Esophagus squamous epithelium (tissue), 5 donors: ENCODE measurements at regions not wholly inside any gene's neighbourhood (a gene's known extent, or its start where the extent isn't known, plus 50 kb on each side); places are given as distances from the start of the nearest gene placed in this dataset.
A peak's percentile ranks its signal among the peaks of the same experiment; 100 is the strongest.

Source experiments
- DNase-seq: peaks from one replicate; lab custom pipeline; 2025; lab: John Stamatoyannopoulos, UW
- H3K27ac ChIP-seq, 4 donors: fragments of 200-600 bp; sonication (generic); one replicate each; pipeline ENCODE4 v1.5.1; 2016 to 2019; ENCODE audit warnings: mild to moderate bottlenecking in 1 of 4
- H3K27me3 ChIP-seq, 4 donors: fragments of 200-600 bp; sonication (generic); 1 replicate in 3 of 4; 2 replicates in 1 of 4; pipeline versions ENCODE4 v1.5.1 to v1.6.0; 2017 to 2021; ENCODE audit warnings: antibody characterized with exemption in 1 of 4
- H3K36me3 ChIP-seq, 3 donors: fragments of 200-600 bp; sonication (generic); one replicate each; pipeline ENCODE4 v1.5.1; 2016 to 2019
- H3K4me1 ChIP-seq, 3 donors: fragments of 200-600 bp; sonication (generic); one replicate each; pipeline ENCODE4 v1.5.1; 2017 to 2019
- H3K4me3 ChIP-seq, 4 donors: fragments of 200-600 bp; sonication (generic); 1 replicate in 3 of 4; 2 replicates in 1 of 4; pipeline ENCODE4 v1.5.1; 2016 to 2019; ENCODE audit warnings: mild to moderate bottlenecking in 2 of 4, moderate library complexity in 1 of 4
- H3K9me3 ChIP-seq, 3 donors: fragments of 200-600 bp; sonication (generic); one replicate each; pipeline ENCODE4 v1.5.1; 2016 to 2019
- POLR2A ChIP-seq, 4 donors: fragments of 450-650 bp; IDR thresholded peaks; one replicate each; pipeline ENCODE4 v1.6.1; 2017; ENCODE audit warnings: antibody characterized with exemption in 4 of 4, mild to moderate bottlenecking in 4 of 4, moderate library complexity in 3 of 4
- WGBS, 2 donors: methylation state at CpG; one replicate each; pipeline ENCODE4 v1.1.5; 2018; 5-methylcytosine and 5-hydroxymethylcytosine counted together
- intact Hi-C: fragments of 100-400 bp; cut with DNase I; formaldehyde crosslinking; loops from one replicate; pipeline ENCODE4 v1.15.0; 2022
- TF ChIP-seq, protein P1 (sequence below), 6 experiments: fragments of 450-650 bp in 4 of 6; fragments of 200-600 bp in 2 of 6; sonication (generic) in 2 of 6; IDR thresholded peaks; one replicate each; pipeline ENCODE4 v1.5.1; 2016 to 2019; ENCODE audit warnings: antibody characterized with exemption in 6 of 6, mild to moderate bottlenecking in 4 of 6, moderate library complexity in 4 of 6
- donor health status: DM: yes; HTN: yes; CAD: no.

DNA sequence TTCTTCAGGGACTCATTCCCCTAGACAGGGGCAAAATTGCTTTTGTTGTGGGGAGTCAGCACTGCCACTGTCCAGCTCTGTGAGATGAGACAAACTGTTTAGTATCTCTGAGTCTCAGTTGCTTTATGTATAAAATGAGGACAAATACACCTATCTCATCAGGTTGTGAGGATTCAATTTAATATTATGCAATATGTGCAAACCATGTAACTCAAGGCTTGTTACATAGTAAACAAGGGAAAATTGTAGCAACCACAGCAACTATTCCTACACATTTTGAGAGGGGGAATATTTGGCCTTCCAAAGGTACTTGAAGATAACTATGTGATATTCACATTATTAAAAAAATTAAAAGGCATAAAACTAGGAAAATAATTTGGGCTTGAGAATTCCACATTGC lies 411.9 kb upstream of the SLC30A5 start:
- Histone ChIP-seq H3K27ac (peak overlapping the region in 3 of 4 donors; percentile 22 to 40 (median 33)), H3K9me3 (no peaks in the 10 kb centered on the region), H3K27me3 (no peaks in the 10 kb centered on the region), H3K36me3 (no peaks in the 10 kb centered on the region), H3K4me3 (no peak overlapping the region), H3K4me1 (peaks cover 0 to 29% (median 8%) of the 10 kb centered on the region in 3 donors)
- intact Hi-C loops, result no loop called here
- DNase-seq, result no peak
- no peak for TF ChIP-seq POLR2A (IDR thresholded peaks at IDR 0.05)
- TF ChIP-seq, protein P1, sequence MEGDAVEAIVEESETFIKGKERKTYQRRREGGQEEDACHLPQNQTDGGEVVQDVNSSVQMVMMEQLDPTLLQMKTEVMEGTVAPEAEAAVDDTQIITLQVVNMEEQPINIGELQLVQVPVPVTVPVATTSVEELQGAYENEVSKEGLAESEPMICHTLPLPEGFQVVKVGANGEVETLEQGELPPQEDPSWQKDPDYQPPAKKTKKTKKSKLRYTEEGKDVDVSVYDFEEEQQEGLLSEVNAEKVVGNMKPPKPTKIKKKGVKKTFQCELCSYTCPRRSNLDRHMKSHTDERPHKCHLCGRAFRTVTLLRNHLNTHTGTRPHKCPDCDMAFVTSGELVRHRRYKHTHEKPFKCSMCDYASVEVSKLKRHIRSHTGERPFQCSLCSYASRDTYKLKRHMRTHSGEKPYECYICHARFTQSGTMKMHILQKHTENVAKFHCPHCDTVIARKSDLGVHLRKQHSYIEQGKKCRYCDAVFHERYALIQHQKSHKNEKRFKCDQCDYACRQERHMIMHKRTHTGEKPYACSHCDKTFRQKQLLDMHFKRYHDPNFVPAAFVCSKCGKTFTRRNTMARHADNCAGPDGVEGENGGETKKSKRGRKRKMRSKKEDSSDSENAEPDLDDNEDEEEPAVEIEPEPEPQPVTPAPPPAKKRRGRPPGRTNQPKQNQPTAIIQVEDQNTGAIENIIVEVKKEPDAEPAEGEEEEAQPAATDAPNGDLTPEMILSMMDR (IDR thresholded peaks at IDR 0.05), result no peak

DNA sequence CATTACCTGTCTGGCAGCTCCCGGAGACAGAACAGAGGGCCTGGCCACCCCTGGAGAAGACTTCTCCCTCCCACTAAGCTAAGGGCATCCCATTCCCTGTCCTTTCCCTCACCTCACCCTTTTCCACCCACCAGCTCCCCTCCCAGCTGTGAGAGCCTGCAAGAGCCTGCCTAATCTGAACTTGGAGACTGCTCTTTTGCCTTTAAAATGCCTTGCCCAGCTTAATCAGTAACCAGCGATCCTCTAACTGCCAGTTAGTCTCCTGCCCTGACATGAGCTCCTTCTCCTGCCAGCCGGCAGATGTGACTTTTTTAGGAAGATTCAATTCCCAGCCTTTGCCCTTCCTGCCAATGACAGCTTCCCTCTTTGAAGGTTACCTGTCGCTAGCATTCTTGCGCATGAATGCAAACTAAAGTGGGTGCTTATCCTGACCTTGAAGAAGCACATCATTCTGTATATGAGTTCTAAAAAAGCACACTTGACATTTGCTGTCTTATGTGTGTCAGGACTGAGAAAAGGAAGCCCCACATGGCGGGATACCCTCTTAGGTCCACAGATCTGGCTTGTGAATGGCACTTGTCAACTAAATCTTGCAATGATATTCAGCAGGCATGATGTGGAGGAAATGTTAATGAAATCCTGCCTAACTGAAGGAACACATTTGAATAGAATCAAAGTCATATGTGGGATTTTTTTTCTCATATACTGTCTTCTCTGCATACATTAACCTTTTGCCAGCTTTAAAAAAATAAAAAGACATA lies 411.2 kb upstream of the SLC30A5 start:
- H3K9me3 ChIP-seq, result no peaks in the 10 kb centered on the region
- TF ChIP-seq, protein P1 (IDR thresholded peaks at IDR 0.05), result no peak
- no peak for TF ChIP-seq POLR2A (IDR thresholded peaks at IDR 0.05)
- intact Hi-C loops, result no loop called here
- H3K4me3 ChIP-seq, result no peak overlapping the region
- no peaks in the 10 kb centered on the region for H3K27me3 ChIP-seq
- 45 to 47% methylated on average over 6 of the region's 6 CpGs for WGBS, 2 donors
- peaks cover 0 to 29% (median 8%) of the 10 kb centered on the region in 3 donors for H3K4me1 ChIP-seq
- peak overlapping the region in 3 of 4 donors; percentile 22 to 40 (median 33) for H3K27ac ChIP-seq
- H3K36me3 ChIP-seq, result no peaks in the 10 kb centered on the region
- no peak for DNase-seq

DNA sequence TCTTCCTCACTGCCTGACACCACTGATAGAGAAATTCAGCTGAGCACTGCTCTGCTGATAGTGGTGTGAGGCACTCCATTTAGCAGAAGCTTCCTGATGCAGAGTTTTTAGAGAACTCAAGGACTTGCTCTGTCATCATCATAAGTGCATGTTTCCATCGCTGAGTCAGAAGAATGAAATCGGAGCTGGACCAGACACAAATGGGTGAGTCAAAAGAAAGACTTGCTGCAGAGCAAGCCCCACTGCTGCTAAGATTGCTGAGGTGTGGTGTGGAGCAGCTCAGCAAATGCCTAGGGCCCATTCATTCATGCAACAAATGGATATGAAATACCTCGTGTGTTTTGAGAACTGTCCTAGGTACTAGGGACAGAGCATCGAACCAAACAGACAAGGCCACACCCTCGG lies 410.2 kb upstream of the SLC30A5 start:
- Histone ChIP-seq H3K4me1 (peaks cover 0 to 29% (median 8%) of the 10 kb centered on the region in 3 donors), H3K9me3 (no peaks in the 10 kb centered on the region), H3K27me3 (no peaks in the 10 kb centered on the region), H3K27ac (peak overlapping the region in 1 of 4 donors; percentile 40), H3K36me3 (no peaks in the 10 kb centered on the region), H3K4me3 (no peak overlapping the region)
- DNase-seq, result no peak
- 22 to 30% methylated on average over 5 of the region's 5 CpGs for WGBS, 2 donors
- TF ChIP-seq, protein P1 (IDR thresholded peaks at IDR 0.05), result no peak
- TF ChIP-seq POLR2A (IDR thresholded peaks at IDR 0.05), result no peak
- intact Hi-C loops, result no loop called here

DNA sequence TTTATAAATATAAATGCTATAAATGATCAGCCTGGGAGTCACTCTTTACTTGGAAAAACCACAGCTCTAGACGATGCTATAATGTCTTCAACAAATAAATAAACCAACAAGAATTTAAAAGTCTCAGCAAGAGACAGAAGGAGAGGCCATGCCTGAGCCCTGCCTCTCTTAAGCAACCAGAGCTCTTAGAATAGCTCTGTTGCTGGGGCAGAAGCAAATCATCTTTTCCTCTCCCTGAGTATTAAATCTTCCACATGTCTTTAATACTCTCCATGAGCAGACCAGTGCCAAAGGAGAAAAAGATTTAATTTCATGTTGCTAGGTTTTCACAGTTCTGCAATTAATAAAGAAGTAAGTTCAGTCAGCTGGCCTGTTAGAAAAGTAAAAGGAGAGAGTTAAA lies 408.0 kb upstream of the SLC30A5 start:
- no peak for TF ChIP-seq POLR2A (IDR thresholded peaks at IDR 0.05)
- TF ChIP-seq, protein P1 (IDR thresholded peaks at IDR 0.05), result no peak
- 35 to 44% methylated on average over 1 of the region's 1 CpG for WGBS, 2 donors

DNA sequence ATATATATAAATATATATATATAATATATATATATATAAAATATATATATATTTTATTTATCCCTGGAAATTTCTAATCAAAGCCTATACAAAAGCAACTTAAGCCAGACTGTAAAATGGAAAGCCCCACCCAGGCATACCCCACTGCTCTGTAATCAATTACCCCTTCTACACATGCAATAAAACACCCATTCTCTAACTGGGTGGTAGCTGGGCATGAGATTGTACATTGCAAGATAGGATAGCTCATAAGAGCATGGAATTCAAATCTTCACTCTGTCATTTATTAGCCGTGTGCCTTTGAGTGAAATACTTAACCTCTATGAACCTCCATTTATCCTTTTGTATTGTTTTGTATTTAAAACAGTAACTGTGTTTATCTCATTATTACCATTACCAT lies 405.3 kb upstream of the SLC30A5 start:
- TF ChIP-seq, protein P1 (IDR thresholded peaks at IDR 0.05), result no peak
- no peak for DNase-seq
- H3K9me3 ChIP-seq, result peaks cover 0 to 8% (median 7%) of the 10 kb centered on the region in 3 donors
- H3K27me3 ChIP-seq, result no peaks in the 10 kb centered on the region
- intact Hi-C loops, result no loop called here
- no peaks in the 10 kb centered on the region for H3K36me3 ChIP-seq
- H3K27ac ChIP-seq, result no peak overlapping the region
- WGBS, 2 donors, result 83 to 89% methylated on average over 1 of the region's 1 CpG
- no peak overlapping the region for H3K4me3 ChIP-seq
- H3K4me1 ChIP-seq, result peaks cover 0 to 3% (median 0%) of the 10 kb centered on the region in 3 donors

More for the DNA sequence above, 408.0 kb upstream of the SLC30A5 start:
- Histone ChIP-seq H3K4me1 (peaks cover 0 to 19% (median 8%) of the 10 kb centered on the region in 3 donors), H3K4me3 (no peak overlapping the region), H3K36me3 (no peaks in the 10 kb centered on the region), H3K27ac (no peak overlapping the region), H3K27me3 (no peaks in the 10 kb centered on the region), H3K9me3 (no peaks in the 10 kb centered on the region)
- intact Hi-C loops, result no loop called here
- DNase-seq, result no peak
